Activated effector memory CD4-positive, alpha-beta T cell treated with anti-CD3 and anti-CD28 coated beads, Interleukin-2, amount 50 U/mL, for 16 hours (primary cell): ENCODE measurements at regions not wholly inside any gene's neighbourhood (a gene's known extent, or its start where the extent isn't known, plus 50 kb on each side); places are given as distances from the start of the nearest gene placed in this dataset.

Source experiments
- DNase-seq: peaks from one replicate; pipeline ENCODE4 v3.0.0-alpha.2; 2020

DNA sequence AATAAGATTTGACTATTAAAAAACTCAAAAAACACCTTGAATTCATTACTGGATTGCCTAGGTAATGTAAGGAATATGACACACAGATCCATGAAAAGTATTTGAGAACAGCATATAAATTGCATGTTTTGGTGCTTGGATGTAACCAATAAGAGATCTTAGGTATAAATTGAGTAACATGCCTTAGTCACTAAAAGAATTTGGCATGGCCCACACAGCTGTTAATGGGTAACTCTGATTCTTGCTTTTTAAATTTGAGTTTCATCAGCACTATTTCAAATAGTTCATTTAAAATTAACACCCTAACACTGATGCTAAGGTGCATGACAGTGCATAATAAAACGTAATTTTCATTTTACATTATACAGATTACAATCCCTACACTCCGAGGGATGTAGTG, 779.3 kb upstream of the WWC1 start:
- DNase-seq, result no peak

DNA sequence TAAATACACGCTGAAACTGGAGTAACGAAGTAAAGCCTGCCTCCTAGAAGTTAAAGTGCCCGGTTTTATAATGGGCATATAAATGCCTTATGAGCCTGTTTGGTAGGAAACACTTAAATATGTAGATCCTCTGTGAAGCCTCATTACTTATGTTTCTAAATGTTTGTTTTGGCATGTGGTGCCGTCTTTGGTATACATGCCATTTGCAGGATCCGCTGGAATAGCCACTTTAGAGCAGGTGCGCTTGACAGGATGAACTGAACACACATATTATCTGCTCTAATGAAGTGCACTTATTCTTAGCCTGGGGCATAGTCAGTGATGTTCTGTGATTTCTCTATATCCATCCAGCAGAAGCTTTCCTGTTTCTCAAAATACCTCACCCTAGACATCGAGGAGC, 778.1 kb upstream of the WWC1 start:
- DNase-seq, result no peak

DNA sequence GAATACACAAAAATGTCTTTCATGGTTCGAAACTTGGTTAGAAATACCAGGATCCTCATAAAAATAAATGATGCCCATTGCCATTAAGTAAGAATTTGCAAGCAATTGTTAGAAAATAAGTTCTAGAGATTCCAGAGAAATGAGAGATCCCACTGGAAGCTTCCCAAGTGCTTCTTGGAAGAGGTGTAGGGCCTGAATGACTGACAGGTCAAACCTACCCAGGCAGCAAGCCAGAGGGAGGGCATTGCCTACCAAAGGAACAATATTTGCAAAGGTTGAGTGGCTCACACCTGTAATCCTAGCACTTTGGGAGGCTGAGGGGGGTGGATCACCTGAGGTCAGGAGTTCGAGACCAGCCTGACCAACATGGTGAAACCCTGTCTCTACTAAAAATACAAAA, 777.0 kb upstream of the WWC1 start:
- no peak for DNase-seq

DNA sequence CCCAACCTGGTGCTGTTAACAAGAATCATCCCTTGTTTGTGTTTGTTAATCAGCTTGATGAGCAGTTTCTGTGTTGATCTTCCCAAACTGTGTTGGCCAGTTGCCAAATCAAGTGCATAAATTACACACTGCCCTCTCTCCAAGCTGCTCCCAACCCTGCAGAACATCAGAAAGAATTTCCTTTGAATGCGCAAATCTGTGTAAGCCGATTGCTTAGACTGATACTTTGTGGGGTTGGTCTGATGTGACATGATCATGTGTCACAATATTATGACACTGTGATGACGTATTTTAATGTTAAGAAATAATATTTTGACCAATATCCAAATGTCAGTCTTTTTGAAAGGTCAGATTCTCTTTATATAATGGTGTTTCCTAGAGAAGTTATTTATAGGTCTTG, 766.4 kb upstream of the WWC1 start:
- no peak for DNase-seq

DNA sequence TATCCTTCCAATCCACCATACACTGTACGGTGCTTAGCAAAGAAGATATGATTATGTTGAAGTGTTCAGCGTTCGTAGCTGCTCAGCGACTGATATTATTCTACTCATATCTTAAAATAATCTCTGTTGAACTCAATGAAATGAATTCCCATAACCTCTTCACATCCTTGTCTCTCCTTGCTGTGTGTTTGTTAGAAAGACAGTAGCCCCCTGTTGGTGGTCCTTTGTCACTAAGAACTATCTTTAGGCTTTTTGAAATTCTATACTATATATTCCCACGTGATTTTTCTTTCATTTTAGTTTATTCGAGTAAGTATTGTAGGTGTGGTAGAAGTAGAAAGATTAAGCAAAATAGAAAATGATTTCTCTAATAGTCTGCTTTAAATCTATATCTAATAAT, 762.8 kb upstream of the WWC1 start:
- DNase-seq, result no peak

DNA sequence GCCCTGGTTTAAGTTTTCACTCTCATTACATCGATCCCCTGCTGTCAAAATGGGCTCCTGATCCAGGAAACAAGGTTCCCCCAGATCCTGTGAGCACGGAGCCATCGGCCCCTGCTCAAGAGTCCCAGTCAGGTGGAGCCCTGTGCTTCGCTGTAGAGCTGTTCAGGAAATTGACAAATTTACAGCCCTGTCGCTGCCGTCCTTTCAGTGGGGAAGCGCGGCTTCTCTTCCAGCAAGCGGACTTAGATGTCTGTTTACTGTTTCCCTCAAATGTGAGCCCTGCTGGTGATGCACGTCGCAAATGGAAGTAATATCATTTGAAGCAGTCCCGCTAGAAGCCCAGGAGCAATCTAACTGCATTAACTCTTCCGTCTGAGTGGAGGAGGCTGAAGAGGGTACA, 760.9 kb upstream of the WWC1 start:
- no peak for DNase-seq

DNA sequence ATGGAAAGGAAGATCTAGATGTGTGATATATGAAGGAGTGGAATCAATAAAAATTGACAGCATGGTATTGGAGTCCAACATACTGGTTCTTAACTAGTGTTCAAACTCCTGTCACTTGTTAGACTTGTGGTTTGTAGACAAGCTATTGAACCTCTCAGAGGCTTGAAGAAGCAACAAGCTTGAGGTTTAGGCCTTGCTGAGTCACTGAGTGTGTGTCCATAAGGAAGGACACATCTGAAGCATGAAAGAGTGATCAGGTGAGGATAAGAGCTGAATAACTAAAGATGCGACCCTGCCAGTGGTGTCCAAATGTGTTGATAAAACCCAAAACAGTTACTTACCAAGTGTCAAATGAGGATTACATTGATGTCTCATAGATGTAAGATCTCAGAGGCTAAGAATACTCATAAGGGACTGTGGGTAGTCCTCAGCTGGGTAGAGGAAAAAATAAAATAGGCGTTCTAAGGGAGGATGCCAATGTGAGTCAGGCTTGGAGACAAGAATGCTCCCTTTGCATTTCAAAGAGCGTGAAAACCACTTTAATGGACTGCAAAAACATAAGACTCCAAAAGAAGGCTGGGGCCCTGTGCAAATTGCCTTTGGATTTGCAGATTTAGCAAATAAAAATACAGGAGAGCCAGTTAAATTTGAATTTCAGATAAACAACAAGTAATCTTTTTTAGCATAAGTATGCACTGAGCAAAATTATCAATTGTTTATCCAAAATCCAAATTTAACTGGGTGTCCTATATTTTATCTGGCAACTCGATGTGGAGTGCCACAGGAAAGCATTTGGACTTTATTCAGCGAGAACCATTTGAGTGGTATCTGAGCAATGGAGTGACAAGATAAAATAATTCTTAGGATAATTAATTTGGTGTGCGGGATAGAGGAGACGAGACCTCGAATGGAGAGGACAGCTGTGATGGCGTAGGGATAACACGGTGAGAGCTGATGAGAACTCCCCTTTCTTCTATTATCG, 757.3 kb upstream of the WWC1 start:
- DNase-seq, result no peak

DNA sequence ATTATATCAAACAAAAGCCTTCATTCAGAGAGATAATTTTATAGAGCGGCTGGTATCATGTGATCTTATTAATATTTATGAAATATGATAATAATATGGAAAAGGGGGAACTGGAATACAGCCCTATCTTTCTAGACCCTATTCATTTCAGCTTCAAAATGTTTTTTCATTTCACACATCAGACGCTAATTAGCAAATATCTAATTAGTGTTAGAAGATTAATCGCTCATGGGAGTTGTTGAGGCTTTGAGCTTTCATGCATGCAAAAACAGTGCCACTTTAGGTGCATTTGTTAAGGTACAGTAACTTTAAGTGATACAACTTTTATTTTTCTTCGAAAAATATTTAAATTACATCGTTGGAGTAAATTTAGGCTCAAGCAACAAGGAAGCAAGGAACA, 751.7 kb upstream of the WWC1 start:
- DNase-seq, result no peak

DNA sequence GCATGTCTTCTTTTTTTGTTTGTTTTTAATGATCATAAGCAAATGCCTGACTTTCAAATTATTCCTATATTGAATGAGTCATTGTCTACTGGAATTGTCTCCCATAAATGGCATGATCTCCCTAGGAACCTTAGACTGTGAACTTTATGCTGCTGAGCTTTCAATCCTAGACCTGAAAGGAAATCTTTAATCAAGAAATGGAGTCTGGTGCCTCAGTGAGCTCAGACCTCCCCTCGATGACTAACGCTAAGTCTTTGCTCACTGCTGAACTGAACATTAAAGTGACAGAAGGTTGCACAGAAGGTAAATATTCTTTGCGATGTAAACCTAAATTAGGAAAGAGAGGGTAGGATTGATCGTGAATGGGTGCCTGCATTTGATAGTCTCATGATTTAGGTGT, 745.2 kb upstream of the WWC1 start:
- DNase-seq, result no peak

DNA sequence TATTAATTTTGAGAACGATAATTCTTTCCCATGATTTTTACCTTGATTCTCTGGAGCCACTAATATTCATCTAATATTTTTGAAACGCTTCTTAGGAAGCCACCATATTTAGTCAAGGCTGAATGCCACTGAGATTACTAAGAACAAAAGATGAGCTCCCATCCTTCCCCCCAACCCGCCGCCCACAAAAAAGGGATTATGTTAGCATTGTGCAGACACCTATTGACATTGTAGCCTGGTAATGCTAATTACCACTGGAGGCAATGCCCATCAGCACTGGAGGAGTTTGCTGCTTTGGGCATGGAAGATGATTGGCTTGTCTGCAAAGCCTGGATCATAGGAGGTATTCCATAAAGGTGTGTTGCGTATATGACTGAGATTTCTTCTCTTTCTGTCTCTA, 739.1 kb upstream of the WWC1 start:
- no peak for DNase-seq

DNA sequence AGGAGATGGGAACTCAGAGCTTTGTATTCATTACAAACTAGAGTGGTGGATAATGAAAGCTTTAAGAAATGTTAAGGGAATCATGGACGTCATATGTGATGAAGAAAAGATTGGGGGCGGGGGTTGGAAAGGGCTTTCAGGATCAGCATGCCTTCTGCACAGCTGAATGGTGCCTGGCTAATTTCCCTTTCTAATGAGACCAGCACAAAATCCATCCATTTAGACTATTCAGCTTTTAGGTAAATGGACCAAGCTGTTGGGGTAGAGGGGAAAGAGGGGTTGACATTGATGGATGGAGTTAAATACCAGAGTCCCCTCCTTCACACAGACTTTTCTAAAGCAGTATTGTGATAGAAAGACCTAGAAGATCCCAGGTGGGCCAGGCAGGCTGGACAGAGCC, 737.9 kb upstream of the WWC1 start:
- DNase-seq, result no peak

DNA sequence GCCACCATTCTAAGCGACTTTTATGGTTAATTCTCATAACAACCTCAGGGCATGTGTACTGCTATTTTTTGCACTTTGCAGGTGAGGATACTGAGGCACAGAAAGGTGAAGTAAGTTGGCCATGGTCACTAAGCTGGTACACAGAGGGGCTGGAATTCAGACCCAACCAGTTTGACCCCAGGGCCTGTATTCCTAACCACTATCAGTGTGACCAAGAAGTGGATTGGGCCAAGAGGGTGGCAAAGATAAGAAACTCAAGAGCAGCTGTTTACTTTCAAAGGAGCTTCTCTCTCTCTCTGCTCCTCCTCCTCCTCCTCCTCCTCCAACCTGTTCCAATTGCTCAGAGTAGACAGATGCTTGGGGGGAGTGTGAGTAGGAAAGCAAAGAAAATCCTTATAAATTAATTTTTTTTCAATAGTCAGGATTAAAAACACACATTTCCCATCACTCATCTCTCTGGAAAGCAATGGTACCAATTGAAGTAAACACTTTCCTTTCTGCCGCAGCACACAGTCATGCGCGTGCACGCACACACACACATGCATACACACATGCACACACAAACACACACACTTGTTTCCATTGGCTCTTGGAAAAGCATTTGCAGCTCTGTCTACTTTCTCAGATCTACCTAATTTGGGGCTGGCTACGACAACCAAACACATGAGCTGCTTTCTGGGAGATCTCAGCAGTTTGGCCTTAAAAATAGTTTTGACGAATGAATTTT, 736.7 kb upstream of the WWC1 start:
- DNase-seq, result no peak

DNA sequence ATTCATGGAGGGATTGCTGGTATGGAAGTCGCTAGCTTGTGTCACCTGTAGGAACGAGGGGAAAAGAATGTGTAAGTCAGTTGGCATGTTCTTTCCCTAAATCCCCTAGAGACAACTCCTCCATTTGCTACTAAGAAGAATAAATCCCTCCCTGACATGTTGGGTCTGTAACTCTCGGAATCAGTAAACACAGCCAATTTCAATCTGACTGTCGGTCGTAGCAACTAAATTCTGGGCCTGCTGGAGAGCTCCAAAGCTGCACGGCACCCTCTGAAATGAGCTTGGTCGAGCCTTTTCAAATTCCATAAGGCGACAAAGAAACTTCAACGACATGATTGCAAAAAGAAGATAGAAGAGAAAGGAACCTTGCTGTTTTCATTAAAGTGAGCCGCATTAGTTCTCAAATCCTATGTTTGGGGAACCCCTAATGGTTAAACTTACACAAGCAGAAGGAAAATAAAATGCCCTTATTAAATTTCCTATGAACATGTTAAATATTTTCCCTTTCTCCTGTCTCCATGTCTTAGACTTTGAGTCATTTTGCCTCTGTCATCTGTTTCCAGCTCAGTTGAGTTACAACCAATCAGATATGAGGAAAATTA, 735.8 kb upstream of the WWC1 start:
- no peak for DNase-seq

DNA sequence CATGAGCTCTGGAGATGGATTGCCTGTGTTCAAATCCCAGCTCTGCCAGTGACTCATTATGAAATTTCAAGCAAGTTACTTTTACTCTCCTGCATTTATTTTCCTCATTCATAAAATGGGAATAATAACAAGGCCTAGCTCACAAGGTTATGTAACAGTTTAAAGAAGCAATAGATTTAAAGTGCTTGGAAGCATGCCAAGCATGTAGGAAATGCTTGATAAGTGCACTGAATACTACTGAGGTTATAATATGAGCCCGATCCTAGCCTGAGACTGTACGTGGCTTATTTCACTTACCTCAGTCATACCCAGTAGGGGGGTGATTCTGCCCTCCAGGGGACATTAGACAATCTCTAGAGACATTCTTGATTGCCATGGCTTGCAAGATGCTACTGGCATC, 734.1 kb upstream of the WWC1 start:
- no peak for DNase-seq

DNA sequence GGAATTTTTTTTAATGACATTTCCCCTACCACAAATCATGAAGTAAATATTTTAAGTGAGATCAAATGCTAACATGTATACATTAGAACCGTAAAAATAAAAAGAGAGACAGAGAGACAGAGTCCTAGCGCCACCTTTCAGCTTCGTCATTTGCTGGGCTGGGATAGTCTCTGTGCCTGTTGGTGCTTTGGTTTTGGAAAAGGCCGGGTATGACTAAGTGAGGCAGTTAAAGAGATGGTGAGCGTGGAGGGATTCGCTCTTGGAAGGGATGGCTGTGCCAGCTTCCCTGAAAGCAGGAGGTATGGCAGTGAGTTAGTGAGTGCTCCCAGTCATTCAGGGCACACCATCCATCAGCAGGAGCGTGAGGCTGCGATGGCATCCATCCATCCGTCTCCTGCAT, 729.6 kb upstream of the WWC1 start:
- no peak for DNase-seq

DNA sequence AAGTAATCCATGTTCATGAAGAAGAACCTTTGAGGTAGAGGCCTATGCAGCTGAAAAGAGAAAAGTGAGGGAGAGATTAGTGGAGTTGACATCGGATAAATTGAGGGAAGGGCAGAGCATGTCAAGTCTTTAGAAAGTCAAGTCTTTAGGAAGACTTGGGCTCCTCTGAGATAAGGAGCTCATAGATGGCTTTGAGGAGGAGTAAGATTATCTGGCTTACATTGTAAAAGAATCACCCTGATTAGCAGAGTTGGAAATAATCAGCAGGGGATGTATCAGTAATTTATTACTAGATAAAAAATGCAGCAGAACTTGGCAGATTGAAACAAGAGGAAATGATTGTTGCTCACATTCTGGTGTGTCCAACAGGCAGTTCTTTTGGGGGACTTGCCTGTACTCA, 727.2 kb upstream of the WWC1 start:
- DNase-seq, result no peak

DNA sequence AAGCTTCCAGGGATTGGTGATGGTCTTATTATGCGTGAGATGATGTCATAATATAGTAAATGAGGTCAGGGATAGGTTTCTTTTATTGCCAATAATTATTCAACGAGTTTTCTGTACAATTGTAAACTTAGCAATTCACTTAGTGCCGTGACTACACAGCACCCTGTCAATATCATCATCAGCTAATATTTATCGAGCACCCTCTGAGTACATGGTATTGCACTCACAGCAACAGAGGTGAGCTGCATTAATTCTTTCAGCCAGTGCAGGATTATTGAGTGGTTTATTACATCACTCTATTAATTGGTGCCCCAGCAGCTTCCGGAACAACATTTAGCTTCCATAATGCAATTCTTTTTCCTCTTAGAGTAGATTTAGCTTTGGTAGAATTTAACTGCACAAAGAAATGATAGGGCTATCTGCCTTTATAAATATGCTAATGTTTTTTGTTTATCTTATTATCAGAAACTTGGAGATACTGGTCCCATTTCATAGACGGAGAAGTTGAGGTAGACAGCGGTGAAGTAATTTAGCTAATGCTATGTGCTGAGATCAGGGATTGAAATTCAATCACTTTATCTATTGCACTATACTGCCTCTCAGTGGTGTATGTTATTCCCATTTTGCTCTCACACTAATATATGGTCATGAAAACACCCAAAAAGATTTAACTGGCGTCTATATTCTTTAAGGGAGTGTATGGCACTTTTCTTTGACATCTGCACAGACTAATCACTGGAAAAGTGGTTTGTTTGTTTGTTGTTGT, 726.1 kb upstream of the WWC1 start:
- no peak for DNase-seq

DNA sequence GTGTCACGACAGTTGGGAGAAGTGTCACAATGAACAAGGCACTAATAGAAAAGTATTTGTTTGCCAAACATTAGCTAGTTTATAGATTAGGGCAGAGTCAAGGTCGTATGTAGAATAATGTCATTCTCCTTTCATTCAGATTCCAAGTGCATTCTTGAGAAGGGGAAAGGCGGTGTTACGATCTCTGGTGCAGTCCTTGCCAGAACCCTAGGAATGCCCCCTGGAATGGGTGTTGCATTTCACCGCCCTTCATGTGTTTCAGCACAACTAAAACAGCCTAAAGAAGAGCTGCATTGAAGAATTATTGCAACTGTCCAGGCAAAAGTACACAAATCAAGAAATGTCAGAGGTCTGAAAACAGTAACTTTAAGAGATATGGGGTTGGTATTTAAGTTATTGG, 721.0 kb upstream of the WWC1 start:
- no peak for DNase-seq

DNA sequence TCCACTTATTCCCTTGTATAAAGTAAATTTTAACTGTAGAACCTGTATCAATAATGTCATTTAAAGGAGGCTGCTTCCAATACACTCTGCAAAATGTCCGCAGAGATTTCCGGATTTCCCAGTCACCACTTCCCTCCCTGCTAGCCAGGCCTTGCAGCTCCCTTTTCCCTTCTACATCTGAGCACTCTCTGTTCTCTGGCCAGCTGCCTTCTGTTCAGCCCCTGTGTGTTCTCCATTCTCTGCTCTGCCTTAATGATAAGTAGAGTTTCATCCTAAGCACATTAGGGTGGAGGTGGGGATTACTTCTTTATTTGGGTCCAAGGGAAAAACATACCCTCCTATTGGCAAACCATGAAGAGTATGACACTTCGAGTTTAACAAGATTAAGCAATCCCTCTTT, 719.6 kb upstream of the WWC1 start:
- no peak for DNase-seq

DNA sequence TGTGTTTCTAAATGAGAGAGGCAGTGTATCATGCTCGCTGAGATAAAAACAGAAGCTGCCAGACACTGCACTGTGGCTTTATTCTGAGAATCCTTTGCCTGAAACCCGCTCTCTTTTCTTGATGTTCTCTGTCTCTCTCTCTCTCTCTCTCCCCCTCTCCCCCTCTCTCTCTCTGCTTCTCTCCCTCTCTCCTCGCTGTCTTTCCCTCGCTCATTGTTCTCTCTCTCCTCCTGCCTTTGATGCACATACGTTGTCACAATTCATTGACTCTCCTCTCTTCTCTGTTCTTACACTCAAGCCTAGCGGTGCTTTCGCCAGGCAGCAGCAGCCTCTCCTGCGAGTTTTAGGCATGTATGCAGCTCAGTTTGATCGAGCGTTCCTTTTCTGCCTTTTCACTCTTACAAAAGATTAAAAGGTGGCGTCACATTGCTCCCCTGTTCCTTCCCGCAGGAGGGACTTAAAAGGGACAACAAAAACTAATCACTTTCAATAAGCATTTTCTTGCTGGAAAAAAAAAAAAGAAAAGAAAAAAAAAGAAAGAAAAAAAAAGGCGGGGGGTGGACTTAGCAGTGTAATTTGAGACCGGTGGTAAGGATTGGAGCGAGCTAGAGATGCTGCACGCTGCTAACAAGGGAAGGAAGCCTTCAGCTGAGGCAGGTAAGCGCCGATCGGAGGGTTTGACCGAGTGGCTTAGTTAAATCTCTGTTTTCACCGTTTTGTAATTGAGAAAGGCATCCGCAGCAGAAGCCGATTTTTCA, 717.9 kb upstream of the WWC1 start:
- no peak for DNase-seq

DNA sequence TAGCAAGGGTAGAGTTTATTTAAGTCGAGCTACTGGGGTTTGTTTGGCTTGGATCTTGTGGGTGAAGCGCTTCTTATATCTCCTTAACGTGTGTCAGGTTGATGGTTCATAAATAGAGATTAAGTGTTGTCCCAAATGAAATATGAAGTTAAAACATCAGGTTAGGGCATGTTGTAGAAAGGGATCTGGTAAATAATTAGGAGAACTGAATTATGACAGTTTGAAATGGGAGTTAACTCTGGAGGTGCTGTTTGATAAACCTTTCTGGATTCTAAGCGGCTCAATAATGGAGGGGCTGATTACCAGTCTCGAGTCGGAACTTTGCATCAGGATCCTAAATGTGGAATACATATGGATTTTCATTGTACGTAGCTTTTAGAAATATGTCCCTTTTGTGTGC, 717.0 kb upstream of the WWC1 start:
- DNase-seq, result no peak

DNA sequence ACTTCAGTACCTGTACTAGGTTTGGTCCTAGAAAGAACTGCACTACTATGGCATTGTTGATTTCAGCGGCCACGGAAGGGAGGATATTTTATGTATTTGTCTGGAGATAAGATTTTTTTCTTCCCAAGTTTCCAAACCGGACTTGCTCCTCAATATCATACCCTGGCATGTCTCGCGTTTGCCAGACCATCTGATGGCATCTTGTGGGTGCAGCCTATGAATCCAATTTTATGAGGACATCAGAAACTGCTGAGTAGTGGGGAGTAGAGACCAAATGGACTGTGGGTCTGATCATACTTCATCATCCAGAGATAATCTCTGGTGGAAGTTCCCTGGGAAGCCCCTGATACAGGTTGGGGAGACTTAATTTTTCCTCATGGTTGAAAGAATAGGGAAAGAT, 716.1 kb upstream of the WWC1 start:
- no peak for DNase-seq

DNA sequence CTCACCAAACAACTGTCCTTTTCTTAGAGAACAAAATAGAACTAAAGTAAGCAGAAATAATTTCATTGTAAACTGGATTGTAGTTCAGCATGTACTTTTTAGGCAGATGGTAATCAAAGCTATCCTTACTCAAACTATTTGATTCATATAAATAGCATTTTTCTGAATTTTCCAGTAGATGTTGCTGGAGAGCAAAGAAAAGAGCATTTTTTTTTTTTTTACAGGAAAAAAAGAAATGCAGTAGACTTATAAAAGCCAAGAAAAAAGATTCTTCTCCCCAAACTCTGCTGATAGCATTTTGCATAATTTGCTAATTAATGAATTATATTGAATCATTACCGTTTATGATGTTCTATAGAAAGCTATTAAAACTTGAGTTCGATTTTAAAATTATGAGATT, 715.3 kb upstream of the WWC1 start:
- DNase-seq, result no peak
